Fibroblast of skin of left quadriceps (primary cell): ENCODE measurements at regions not wholly inside any gene's neighbourhood (a gene's known extent, or its start where the extent isn't known, plus 50 kb on each side); places are given as distances from the start of the nearest gene placed in this dataset.
"Not testable (repeated sequence)": the region's sequence is repeated elsewhere in the genome, so short reads cannot be mapped to it uniquely, and the experiment has no call there.

Experiments
- DNase-seq, 2 experiments: peaks; one replicate each; pipeline ENCODE4 v3.0.0-alpha.2; 2013; ENCODE audit warnings: low read depth in 2 of 2

- not testable (repeated sequence) for DNase-seq
Observed at GRCh38 chrX:138282598-138283150, 428.8 kb downstream of the FGF13 start.

GRCh38 chrX:138287205-138287877 lies 424.2 kb downstream of the FGF13 start:
- DNase-seq, result no peak

- DNase-seq, result no peak
Observed at GRCh38 chrX:138294951-138295350, 416.6 kb downstream of the FGF13 start.

GRCh38 chrX:138298268-138298667 lies 413.2 kb downstream of the FGF13 start:
- DNase-seq, result no peak

GRCh38 chrX:138345801-138346200 lies 365.7 kb downstream of the FGF13 start:
- no peak for DNase-seq

GRCh38 chrX:138349351-138349750 lies 362.2 kb downstream of the FGF13 start:
- DNase-seq, result no peak

GRCh38 chrX:138378876-138379275 lies 332.6 kb downstream of the FGF13 start:
- DNase-seq, result no peak

GRCh38 chrX:138408101-138408500 lies 303.4 kb downstream of the FGF13 start:
- DNase-seq, result no peak

GRCh38 chrX:138411048-138411447 lies 300.5 kb downstream of the FGF13 start:
- DNase-seq, result no peak
